ENCODE measurements at regions not wholly inside any gene's neighbourhood (a gene's known extent, or its start where the extent isn't known, plus 50 kb on each side); places are given as distances from the start of the nearest gene placed in this dataset.

DNA sequence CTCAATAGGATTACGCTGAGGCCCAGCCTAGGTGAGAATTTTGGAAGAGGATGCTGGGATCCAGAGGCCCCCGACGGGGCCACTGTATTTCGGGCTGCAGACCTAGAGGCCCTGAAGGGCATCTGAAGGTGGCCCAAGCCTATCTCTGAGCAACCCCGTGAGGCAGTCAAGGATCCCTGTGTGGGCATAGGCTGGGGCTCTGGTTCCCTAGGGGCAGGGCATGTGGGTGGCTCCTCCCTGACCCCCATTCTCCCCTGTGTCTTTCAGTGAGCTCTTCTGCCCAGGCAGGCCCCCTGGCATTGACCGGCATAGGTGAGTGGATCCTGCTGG, 216.0 kb downstream of the SNRPN start:
- POLR2A ChIA-PET, result no interaction called here
- no peak overlapping the region for H3K4me3 ChIP-seq (ENCODE audit: low read depth in 2 of 2, low read length in 1 of 2)
- H3K27ac ChIP-seq (ENCODE audit: low read depth in 2 of 2, low read length in 1 of 2), result no peak overlapping the region
- H2AFZ ChIP-seq (ENCODE audit: low read depth), result no peak overlapping the region
- H3K9me2 ChIP-seq, result no peaks in the 10 kb centered on the region
- no peak for DNase-seq
- TF ChIP-seq, protein P1, sequence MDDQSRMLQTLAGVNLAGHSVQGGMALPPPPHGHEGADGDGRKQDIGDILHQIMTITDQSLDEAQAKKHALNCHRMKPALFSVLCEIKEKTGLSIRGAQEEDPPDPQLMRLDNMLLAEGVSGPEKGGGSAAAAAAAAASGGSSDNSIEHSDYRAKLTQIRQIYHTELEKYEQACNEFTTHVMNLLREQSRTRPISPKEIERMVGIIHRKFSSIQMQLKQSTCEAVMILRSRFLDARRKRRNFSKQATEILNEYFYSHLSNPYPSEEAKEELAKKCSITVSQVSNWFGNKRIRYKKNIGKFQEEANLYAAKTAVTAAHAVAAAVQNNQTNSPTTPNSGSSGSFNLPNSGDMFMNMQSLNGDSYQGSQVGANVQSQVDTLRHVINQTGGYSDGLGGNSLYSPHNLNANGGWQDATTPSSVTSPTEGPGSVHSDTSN (IDR thresholded peaks at IDR 0.05), result no peak
- TF ChIP-seq YY1 (IDR thresholded peaks at IDR 0.05; ENCODE audit: low read depth) (no peak), MEF2A (IDR thresholded peaks at IDR 0.05; ENCODE audit: borderline replicate concordance, low read depth) (no peak), GATA2 (CRISPR knock-in tag; IDR thresholded peaks at IDR 0.05) (no peak), FOSL2 (IDR thresholded peaks at IDR 0.05; ENCODE audit: borderline replicate concordance, low read depth) (no peak), RFX5 (IDR thresholded peaks at IDR 0.05; ENCODE audit: low read length) (no peak), SMC3 (IDR thresholded peaks at IDR 0.05; ENCODE audit: low read depth, low read length) (no peak), FOXJ3 (CRISPR knock-in tag; IDR thresholded peaks at IDR 0.05) (no peak), CHD2 (IDR thresholded peaks at IDR 0.05; ENCODE audit: low read length, partially characterized antibody) (no peak), ELF1 (IDR thresholded peaks at IDR 0.05) (no peak), NRF1 (IDR thresholded peaks at IDR 0.05; ENCODE audit: low read depth, low read length) (no peak), POLR2AphosphoS5 (IDR thresholded peaks at IDR 0.05; ENCODE audit: low read depth, low read length) (no peak)
- TF ChIP-seq, protein P2, sequence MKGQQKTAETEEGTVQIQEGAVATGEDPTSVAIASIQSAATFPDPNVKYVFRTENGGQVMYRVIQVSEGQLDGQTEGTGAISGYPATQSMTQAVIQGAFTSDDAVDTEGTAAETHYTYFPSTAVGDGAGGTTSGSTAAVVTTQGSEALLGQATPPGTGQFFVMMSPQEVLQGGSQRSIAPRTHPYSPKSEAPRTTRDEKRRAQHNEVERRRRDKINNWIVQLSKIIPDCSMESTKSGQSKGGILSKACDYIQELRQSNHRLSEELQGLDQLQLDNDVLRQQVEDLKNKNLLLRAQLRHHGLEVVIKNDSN (IDR thresholded peaks at IDR 0.05; ENCODE audit: borderline replicate concordance, low read depth), result no peak
- TF ChIP-seq, protein P3, sequence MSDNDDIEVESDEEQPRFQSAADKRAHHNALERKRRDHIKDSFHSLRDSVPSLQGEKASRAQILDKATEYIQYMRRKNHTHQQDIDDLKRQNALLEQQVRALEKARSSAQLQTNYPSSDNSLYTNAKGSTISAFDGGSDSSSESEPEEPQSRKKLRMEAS (IDR thresholded peaks at IDR 0.05; ENCODE audit: low read depth), result no peak
- TF ChIP-seq, protein P4, sequence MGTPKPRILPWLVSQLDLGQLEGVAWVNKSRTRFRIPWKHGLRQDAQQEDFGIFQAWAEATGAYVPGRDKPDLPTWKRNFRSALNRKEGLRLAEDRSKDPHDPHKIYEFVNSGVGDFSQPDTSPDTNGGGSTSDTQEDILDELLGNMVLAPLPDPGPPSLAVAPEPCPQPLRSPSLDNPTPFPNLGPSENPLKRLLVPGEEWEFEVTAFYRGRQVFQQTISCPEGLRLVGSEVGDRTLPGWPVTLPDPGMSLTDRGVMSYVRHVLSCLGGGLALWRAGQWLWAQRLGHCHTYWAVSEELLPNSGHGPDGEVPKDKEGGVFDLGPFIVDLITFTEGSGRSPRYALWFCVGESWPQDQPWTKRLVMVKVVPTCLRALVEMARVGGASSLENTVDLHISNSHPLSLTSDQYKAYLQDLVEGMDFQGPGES (IDR thresholded peaks at IDR 0.05; ENCODE audit: low read depth, low read length), result no peak
- TF ChIP-seq, protein P5, sequence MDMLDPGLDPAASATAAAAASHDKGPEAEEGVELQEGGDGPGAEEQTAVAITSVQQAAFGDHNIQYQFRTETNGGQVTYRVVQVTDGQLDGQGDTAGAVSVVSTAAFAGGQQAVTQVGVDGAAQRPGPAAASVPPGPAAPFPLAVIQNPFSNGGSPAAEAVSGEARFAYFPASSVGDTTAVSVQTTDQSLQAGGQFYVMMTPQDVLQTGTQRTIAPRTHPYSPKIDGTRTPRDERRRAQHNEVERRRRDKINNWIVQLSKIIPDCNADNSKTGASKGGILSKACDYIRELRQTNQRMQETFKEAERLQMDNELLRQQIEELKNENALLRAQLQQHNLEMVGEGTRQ (IDR thresholded peaks at IDR 0.05; ENCODE audit: borderline replicate concordance, low read depth, low read length), result no peak
- H3K4me1 ChIP-seq (ENCODE audit: control insufficient read depth in 1 of 2, insufficient read depth in 2 of 2, low read depth in 1 of 2, low read length in 1 of 2), result no peaks in the 10 kb centered on the region
- H3K9ac ChIP-seq, result no peak overlapping the region
- H3K36me3 ChIP-seq (replicated peaks in 1 of 2; ENCODE audit: control insufficient read depth in 1 of 2, insufficient read depth in 2 of 2, low read length in 1 of 2), result no peaks in the 10 kb centered on the region
- no peak overlapping the region for H3K4me2 ChIP-seq
- H3K27me3 ChIP-seq (ENCODE audit: insufficient read depth), result no peaks in the 10 kb centered on the region
- H4K20me1 ChIP-seq (ENCODE audit: insufficient read depth), result no peaks in the 10 kb centered on the region
- CTCF ChIA-PET, result no interaction called here
- no peaks in the 10 kb centered on the region for H3F3A ChIP-seq (replicated peaks; ENCODE audit: insufficient read depth)
- no peaks in the 10 kb centered on the region for H3K9me3 ChIP-seq
- no peaks in the 10 kb centered on the region for H3K79me2 ChIP-seq (ENCODE audit: insufficient read depth)
- 41% methylated on average over 5 of the region's 6 CpGs for WGBS (ENCODE audit: low lambda C conversion rate)
